ENCODE measurements at regions not wholly inside any gene's neighbourhood (a gene's known extent, or its start where the extent isn't known, plus 50 kb on each side); places are given as distances from the start of the nearest gene placed in this dataset.

DNA sequence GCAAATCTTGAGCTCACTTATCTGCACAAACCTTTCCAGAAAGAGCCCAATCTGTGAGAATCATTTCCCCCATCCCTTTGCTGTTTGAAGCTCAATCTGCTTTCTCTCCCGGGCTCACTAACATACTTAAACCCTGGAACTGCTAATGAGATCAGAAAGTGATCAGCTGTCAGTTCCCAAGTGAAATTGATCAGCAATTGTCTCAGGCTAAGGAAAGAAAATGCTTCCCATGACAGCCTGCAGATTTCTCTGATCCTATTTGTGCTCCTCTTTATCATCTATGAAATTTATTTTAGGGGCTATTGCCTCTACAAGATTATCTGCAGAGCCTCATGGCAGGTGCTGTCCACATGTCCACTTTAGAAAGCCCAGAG lies 239.0 kb upstream of the CXCR4 start:
- TF ChIP-seq, protein P1, sequence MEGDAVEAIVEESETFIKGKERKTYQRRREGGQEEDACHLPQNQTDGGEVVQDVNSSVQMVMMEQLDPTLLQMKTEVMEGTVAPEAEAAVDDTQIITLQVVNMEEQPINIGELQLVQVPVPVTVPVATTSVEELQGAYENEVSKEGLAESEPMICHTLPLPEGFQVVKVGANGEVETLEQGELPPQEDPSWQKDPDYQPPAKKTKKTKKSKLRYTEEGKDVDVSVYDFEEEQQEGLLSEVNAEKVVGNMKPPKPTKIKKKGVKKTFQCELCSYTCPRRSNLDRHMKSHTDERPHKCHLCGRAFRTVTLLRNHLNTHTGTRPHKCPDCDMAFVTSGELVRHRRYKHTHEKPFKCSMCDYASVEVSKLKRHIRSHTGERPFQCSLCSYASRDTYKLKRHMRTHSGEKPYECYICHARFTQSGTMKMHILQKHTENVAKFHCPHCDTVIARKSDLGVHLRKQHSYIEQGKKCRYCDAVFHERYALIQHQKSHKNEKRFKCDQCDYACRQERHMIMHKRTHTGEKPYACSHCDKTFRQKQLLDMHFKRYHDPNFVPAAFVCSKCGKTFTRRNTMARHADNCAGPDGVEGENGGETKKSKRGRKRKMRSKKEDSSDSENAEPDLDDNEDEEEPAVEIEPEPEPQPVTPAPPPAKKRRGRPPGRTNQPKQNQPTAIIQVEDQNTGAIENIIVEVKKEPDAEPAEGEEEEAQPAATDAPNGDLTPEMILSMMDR (IDR thresholded peaks at IDR 0.05; ENCODE audit: low read length): no peak
- TF ChIP-seq EZH2 (IDR thresholded peaks at IDR 0.05; ENCODE audit: borderline replicate concordance, low read length): no peak
